ENCODE measurements at regions not wholly inside any gene's neighbourhood (a gene's known extent, or its start where the extent isn't known, plus 50 kb on each side); places are given as distances from the start of the nearest gene placed in this dataset.

- no peak for DNase-seq (ENCODE audit: low read depth)
These were observed 152.7 kb upstream of the ADAMTS16 start for GRCh38 chr5:4987431-4987830.

- no peak for DNase-seq (ENCODE audit: low read depth)
These were observed 151.0 kb upstream of the ADAMTS16 start for GRCh38 chr5:4989118-4989517.

GRCh38 chr5:4990017-4990416, 150.1 kb upstream of the ADAMTS16 start:
- no peak for DNase-seq (ENCODE audit: low read depth)

GRCh38 chr5:4990462-4990861, 149.7 kb upstream of the ADAMTS16 start:
- no peak for DNase-seq (ENCODE audit: low read depth)

GRCh38 chr5:4991925-4992324, 148.2 kb upstream of the ADAMTS16 start:
- no peak for DNase-seq (ENCODE audit: low read depth)

GRCh38 chr5:4995014-4995413, 145.1 kb upstream of the ADAMTS16 start:
- peak; percentile 35 for DNase-seq (ENCODE audit: low read depth)

- no peak for DNase-seq (ENCODE audit: low read depth)
These were observed 134.8 kb upstream of the ADAMTS16 start for GRCh38 chr5:5005353-5005752.

GRCh38 chr5:5006548-5006947, 133.6 kb upstream of the ADAMTS16 start:
- DNase-seq (ENCODE audit: low read depth) = no peak

GRCh38 chr5:5009240-5009639, 130.9 kb upstream of the ADAMTS16 start:
- no peak for DNase-seq (ENCODE audit: low read depth)

- DNase-seq (ENCODE audit: low read depth) = no peak
These were observed 129.0 kb upstream of the ADAMTS16 start for GRCh38 chr5:5011151-5011550.

GRCh38 chr5:5014586-5015235, 125.4 kb upstream of the ADAMTS16 start:
- peak; percentile 11 for DNase-seq (ENCODE audit: low read depth)

- DNase-seq (ENCODE audit: low read depth) = peak; percentile 25
These were observed 122.1 kb upstream of the ADAMTS16 start for GRCh38 chr5:5017827-5018577.

GRCh38 chr5:5018578-5018970, 121.6 kb upstream of the ADAMTS16 start:
- no peak for DNase-seq (ENCODE audit: low read depth)

GRCh38 chr5:5021436-5021835, 118.7 kb upstream of the ADAMTS16 start:
- DNase-seq (ENCODE audit: low read depth) = no peak

- no peak for DNase-seq (ENCODE audit: low read depth)
These were observed 114.9 kb upstream of the ADAMTS16 start for GRCh38 chr5:5025098-5025773.

GRCh38 chr5:5025774-5026408, 114.2 kb upstream of the ADAMTS16 start:
- peak; percentile 19 for DNase-seq (ENCODE audit: low read depth)

GRCh38 chr5:5026409-5026785, 113.7 kb upstream of the ADAMTS16 start:
- no peak for DNase-seq (ENCODE audit: low read depth)

GRCh38 chr5:5031665-5032064, 108.5 kb upstream of the ADAMTS16 start:
- no peak for DNase-seq (ENCODE audit: low read depth)

GRCh38 chr5:5037674-5038073, 102.5 kb upstream of the ADAMTS16 start:
- no peak for DNase-seq (ENCODE audit: low read depth)

- DNase-seq (ENCODE audit: low read depth) = no peak
These were observed 100.2 kb upstream of the ADAMTS16 start for GRCh38 chr5:5039918-5040317.

GRCh38 chr5:5040712-5041111, 99.4 kb upstream of the ADAMTS16 start:
- no peak for DNase-seq (ENCODE audit: low read depth)

- DNase-seq (ENCODE audit: low read depth) = no peak
These were observed 97.3 kb upstream of the ADAMTS16 start for GRCh38 chr5:5042806-5043205.

All from LHCN-M2 (cell line).